Trophoblast cell (in vitro differentiated cells and primary cell): ENCODE measurements at regions not wholly inside any gene's neighbourhood (a gene's known extent, or its start where the extent isn't known, plus 50 kb on each side); places are given as distances from the start of the nearest gene placed in this dataset.

ENCODE experiments used
- DNase-seq, 2 donors: peaks; one replicate each; pipeline ENCODE4 v3.0.0-alpha.2; 2016
- H2AFZ ChIP-seq: 2 replicates; pipeline ENCODE4 v1.6.1; 2013; ENCODE audit warnings: low read length, moderate library complexity, mild to moderate bottlenecking; ENCODE audit not compliant: insufficient read depth, poor library complexity
- H2AK5ac ChIP-seq: 2 replicates; pipeline ENCODE4 v1.6.1; 2013; ENCODE audit warnings: mild to moderate bottlenecking, low read length
- H2BK120ac ChIP-seq: 2 replicates; pipeline ENCODE4 v1.6.1; 2013; ENCODE audit warnings: low read length, mild to moderate bottlenecking, moderate library complexity; ENCODE audit not compliant: insufficient read depth, poor library complexity
- H2BK12ac ChIP-seq: 2 replicates; pipeline ENCODE4 v1.6.1; 2013; ENCODE audit warnings: mild to moderate bottlenecking, low read length, moderate library complexity
- H2BK5ac ChIP-seq: 2 replicates; pipeline ENCODE4 v1.6.1; 2013; ENCODE audit warnings: low read length, low read depth, moderate library complexity, mild to moderate bottlenecking; ENCODE audit not compliant: poor library complexity
- H3K14ac ChIP-seq: 2 replicates; pipeline ENCODE4 v1.6.1; 2013; ENCODE audit warnings: mild to moderate bottlenecking, low read length
- H3K18ac ChIP-seq: 2 replicates; pipeline ENCODE4 v1.6.1; 2013; ENCODE audit warnings: mild to moderate bottlenecking, low read length
- H3K23ac ChIP-seq: 2 replicates; pipeline ENCODE4 v1.6.1; 2013; ENCODE audit warnings: low read length
- H3K27ac ChIP-seq: 2 replicates; pipeline ENCODE4 v1.5.1; 2013; ENCODE audit warnings: low read depth, mild to moderate bottlenecking, inconsistent platforms, low read length, moderate library complexity
- H3K27me3 ChIP-seq: 2 replicates; pipeline ENCODE4 v1.6.1; 2013; ENCODE audit warnings: inconsistent platforms, mild to moderate bottlenecking, low read length, moderate library complexity; ENCODE audit not compliant: insufficient read depth
- H3K36me3 ChIP-seq, 2 experiments: 1 replicate in 1 of 2; 2 replicates in 1 of 2; pipeline ENCODE4 v1.6.1; 2013; ENCODE audit warnings: low read length in 2 of 2, mild to moderate bottlenecking in 2 of 2, moderate library complexity in 1 of 2; ENCODE audit not compliant: insufficient read depth in 2 of 2, control insufficient read depth in 1 of 2
- H3K4ac ChIP-seq: 2 replicates; pipeline ENCODE4 v1.6.1; 2013; ENCODE audit warnings: low read depth, mild to moderate bottlenecking, low read length, moderate library complexity
- H3K4me1 ChIP-seq, 2 experiments: 1 replicate in 1 of 2; 2 replicates in 1 of 2; pipeline ENCODE4 v1.6.1; 2013; ENCODE audit warnings: low read length in 2 of 2, mild to moderate bottlenecking in 2 of 2, moderate library complexity in 1 of 2; ENCODE audit not compliant: insufficient read depth in 2 of 2, control insufficient read depth in 1 of 2
- H3K4me2 ChIP-seq: 2 replicates; pipeline ENCODE4 v1.6.1; 2013; ENCODE audit warnings: inconsistent platforms, mild to moderate bottlenecking, low read length, moderate library complexity
- H3K4me3 ChIP-seq: 2 replicates; pipeline ENCODE4 v1.5.1; 2013; ENCODE audit warnings: mild to moderate bottlenecking, low read depth, low read length, inconsistent platforms
- H3K79me1 ChIP-seq: one replicate; pipeline ENCODE4 v1.6.1; 2013; ENCODE audit warnings: low read length
- H3K79me2 ChIP-seq: 2 replicates; pipeline ENCODE4 v1.6.1; 2013; ENCODE audit warnings: low read length, mild to moderate bottlenecking; ENCODE audit not compliant: control insufficient read depth, insufficient read depth, poor library complexity
- H3K9ac ChIP-seq: 2 replicates; pipeline ENCODE4 v1.6.1; 2013; ENCODE audit warnings: mild to moderate bottlenecking, low read length
- H3K9me3 ChIP-seq: 2 replicates; pipeline ENCODE4 v1.6.1; 2013; ENCODE audit warnings: low read depth, mild to moderate bottlenecking, control low read depth, inconsistent platforms, low read length; ENCODE audit not compliant: insufficient read depth
- H4K12ac ChIP-seq: 2 replicates; pipeline ENCODE4 v1.6.1; 2013; ENCODE audit warnings: low read depth, mild to moderate bottlenecking, low read length, moderate library complexity
- H4K8ac ChIP-seq: 2 replicates; pipeline ENCODE4 v1.6.1; 2013; ENCODE audit warnings: low read depth, mild to moderate bottlenecking, low read length, moderate library complexity
- H4K91ac ChIP-seq: one replicate; pipeline ENCODE4 v1.6.1; 2013; ENCODE audit warnings: low read depth, mild to moderate bottlenecking, low read length, moderate library complexity
- WGBS: extraction: QIAGEN DNeasy Blood & Tissue Kit; methylation state at CpG from one replicate; pipeline ENCODE4 v1.1.7; 2013; ENCODE audit warnings: missing lambda C conversion rate; ENCODE audit not compliant: insufficient read length, insufficient coverage; ENCODE audit errors: extremely low coverage; 5-methylcytosine and 5-hydroxymethylcytosine counted together

- Histone ChIP-seq H2AK5ac (no peak overlapping the region), H3K79me1 (no peaks in the 10 kb centered on the region), H3K4me2 (no peak overlapping the region), H3K36me3 (no peaks in the 10 kb centered on the region), H3K9ac (no peak overlapping the region), H3K18ac (no peak overlapping the region), H3K4me3 (no peak overlapping the region), H2BK5ac (no peak overlapping the region), H3K4ac (no peak overlapping the region), H4K8ac (no peak overlapping the region), H3K9me3 (no peaks in the 10 kb centered on the region), H4K91ac (no peak overlapping the region), H3K27ac (no peak overlapping the region), H2AFZ (no peak overlapping the region), H3K4me1 (no peaks in the 10 kb centered on the region), H2BK120ac (no peak overlapping the region), H3K27me3 (no peaks in the 10 kb centered on the region), H2BK12ac (no peak overlapping the region), H3K14ac (no peak overlapping the region), H3K79me2 (no peaks in the 10 kb centered on the region), H4K12ac (no peak overlapping the region), H3K23ac (no peak overlapping the region)
- WGBS: no CpG with 5 or more reads among the region's 3 CpGs
- DNase-seq: no peak
Measured at GRCh38 chr1:87568911-87569310, 240.2 kb downstream of the LMO4 start.

DNA sequence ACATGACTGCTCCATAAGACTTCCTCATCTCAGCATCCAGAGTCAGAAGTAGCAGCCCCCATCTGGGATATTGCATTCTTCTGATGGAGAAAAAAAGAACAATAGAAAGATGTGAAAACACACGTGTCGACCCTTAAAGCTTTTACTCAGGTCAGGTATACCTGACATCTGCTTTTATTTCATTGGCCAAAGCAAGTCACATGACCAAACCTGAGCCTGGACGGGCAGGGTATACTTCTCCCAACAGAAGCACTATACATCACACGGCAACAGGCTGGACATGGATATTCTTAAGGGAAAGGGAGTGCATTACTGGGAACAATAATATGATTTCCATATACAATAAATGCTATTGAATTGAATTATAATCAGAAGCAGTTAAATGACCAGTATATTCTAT is 243.3 kb downstream of the LMO4 start:
- Histone ChIP-seq H2AK5ac (no peak overlapping the region), H3K4me2 (no peak overlapping the region), H3K18ac (no peak overlapping the region), H2BK120ac (no peak overlapping the region), H3K9me3 (no peaks in the 10 kb centered on the region), H2AFZ (no peak overlapping the region), H3K9ac (no peak overlapping the region), H4K12ac (no peak overlapping the region), H3K4me3 (no peak overlapping the region), H3K79me1 (no peaks in the 10 kb centered on the region), H4K8ac (no peak overlapping the region), H3K4me1 (no peaks in the 10 kb centered on the region), H2BK12ac (no peak overlapping the region), H3K36me3 (no peaks in the 10 kb centered on the region), H3K4ac (no peak overlapping the region), H3K27ac (no peak overlapping the region), H3K79me2 (no peaks in the 10 kb centered on the region), H3K27me3 (no peaks in the 10 kb centered on the region), H3K23ac (no peak overlapping the region), H4K91ac (no peak overlapping the region), H3K14ac (no peak overlapping the region), H2BK5ac (no peak overlapping the region)
- no peak for DNase-seq
- no CpG with 5 or more reads among the region's 4 CpGs for WGBS

GRCh38 chr1:87572891-87573290 is 244.2 kb downstream of the LMO4 start:
- no peaks in the 10 kb centered on the region for H3K4me1 ChIP-seq
- no peak overlapping the region for H2BK120ac ChIP-seq
- H4K8ac ChIP-seq: no peak overlapping the region
- DNase-seq: no peak
- no peak overlapping the region for H3K18ac ChIP-seq
- no peak overlapping the region for H4K12ac ChIP-seq
- no CpG with 5 or more reads among the region's 2 CpGs for WGBS
- no peak overlapping the region for H2AFZ ChIP-seq
- H2BK5ac ChIP-seq: no peak overlapping the region
- no peak overlapping the region for H3K4me2 ChIP-seq
- H3K9ac ChIP-seq: no peak overlapping the region
- H3K4ac ChIP-seq: no peak overlapping the region
- no peak overlapping the region for H3K14ac ChIP-seq
- no peaks in the 10 kb centered on the region for H3K27me3 ChIP-seq
- no peaks in the 10 kb centered on the region for H3K79me1 ChIP-seq
- H3K27ac ChIP-seq: no peak overlapping the region
- no peak overlapping the region for H2BK12ac ChIP-seq
- no peaks in the 10 kb centered on the region for H3K79me2 ChIP-seq
- no peaks in the 10 kb centered on the region for H3K36me3 ChIP-seq
- no peak overlapping the region for H4K91ac ChIP-seq
- no peaks in the 10 kb centered on the region for H3K9me3 ChIP-seq
- H2AK5ac ChIP-seq: no peak overlapping the region
- no peak overlapping the region for H3K23ac ChIP-seq
- H3K4me3 ChIP-seq: no peak overlapping the region

DNA sequence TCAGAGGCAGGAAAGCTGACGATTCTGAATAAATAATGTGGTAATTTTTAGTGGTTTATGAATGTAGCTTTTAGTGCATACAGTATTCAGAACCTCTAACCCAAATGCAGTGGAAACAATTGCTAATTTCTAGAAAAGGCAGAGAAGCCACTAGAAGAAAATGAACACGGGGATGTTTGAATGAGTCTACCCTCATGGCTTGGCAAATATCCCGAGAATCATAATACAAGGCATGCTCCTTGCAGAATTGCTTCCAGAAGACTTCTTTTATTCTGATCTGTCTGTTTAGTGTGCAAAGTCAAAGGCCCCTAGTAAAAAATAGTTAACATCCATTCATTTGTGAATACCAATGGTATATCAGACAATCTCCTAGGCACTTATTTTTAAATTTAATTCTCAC is 246.8 kb downstream of the LMO4 start:
- no peaks in the 10 kb centered on the region for H3K9me3 ChIP-seq
- no peak overlapping the region for H3K9ac ChIP-seq
- no peak overlapping the region for H2AK5ac ChIP-seq
- no peak overlapping the region for H2BK120ac ChIP-seq
- H3K27ac ChIP-seq: no peak overlapping the region
- no peak overlapping the region for H2BK5ac ChIP-seq
- no peaks in the 10 kb centered on the region for H3K36me3 ChIP-seq
- H3K14ac ChIP-seq: no peak overlapping the region
- no CpG with 5 or more reads among the region's 3 CpGs for WGBS
- no peaks in the 10 kb centered on the region for H3K27me3 ChIP-seq
- no peak overlapping the region for H3K4me2 ChIP-seq
- H4K8ac ChIP-seq: no peak overlapping the region
- no peaks in the 10 kb centered on the region for H3K79me2 ChIP-seq
- H3K4me3 ChIP-seq: no peak overlapping the region
- no peak overlapping the region for H2BK12ac ChIP-seq
- no peak overlapping the region for H3K23ac ChIP-seq
- H4K12ac ChIP-seq: no peak overlapping the region
- no peak overlapping the region for H2AFZ ChIP-seq
- H3K18ac ChIP-seq: no peak overlapping the region
- H4K91ac ChIP-seq: no peak overlapping the region
- no peaks in the 10 kb centered on the region for H3K79me1 ChIP-seq
- H3K4me1 ChIP-seq: no peaks in the 10 kb centered on the region
- DNase-seq: no peak
- no peak overlapping the region for H3K4ac ChIP-seq
